Adrenal gland (tissue), 5 donors: ENCODE measurements at regions not wholly inside any gene's neighbourhood (a gene's known extent, or its start where the extent isn't known, plus 50 kb on each side); places are given as distances from the start of the nearest gene placed in this dataset.

Experiments used
- POLR2A ChIP-seq, 2 donors: fragments of 450-650 bp; IDR thresholded peaks; one replicate each; pipeline ENCODE4 v1.6.1; 2017; ENCODE audit warnings: antibody characterized with exemption in 2 of 2, mild to moderate bottlenecking in 2 of 2, moderate library complexity in 1 of 2
- TF ChIP-seq, protein P1 (sequence below), 6 experiments: fragments of 450-650 bp in 4 of 6; fragments of 200-600 bp in 2 of 6; sonication (generic) in 1 of 6; IDR thresholded peaks; 1 replicate in 5 of 6; 2 replicates in 1 of 6; pipeline versions ENCODE4 v1.5.1 to v1.8.0; 2016 to 2021; ENCODE audit warnings: antibody characterized with exemption in 6 of 6, mild to moderate bottlenecking in 2 of 6, moderate library complexity in 1 of 6
- donor health status: DM: no; HTN: no; CAD: no.

DNA sequence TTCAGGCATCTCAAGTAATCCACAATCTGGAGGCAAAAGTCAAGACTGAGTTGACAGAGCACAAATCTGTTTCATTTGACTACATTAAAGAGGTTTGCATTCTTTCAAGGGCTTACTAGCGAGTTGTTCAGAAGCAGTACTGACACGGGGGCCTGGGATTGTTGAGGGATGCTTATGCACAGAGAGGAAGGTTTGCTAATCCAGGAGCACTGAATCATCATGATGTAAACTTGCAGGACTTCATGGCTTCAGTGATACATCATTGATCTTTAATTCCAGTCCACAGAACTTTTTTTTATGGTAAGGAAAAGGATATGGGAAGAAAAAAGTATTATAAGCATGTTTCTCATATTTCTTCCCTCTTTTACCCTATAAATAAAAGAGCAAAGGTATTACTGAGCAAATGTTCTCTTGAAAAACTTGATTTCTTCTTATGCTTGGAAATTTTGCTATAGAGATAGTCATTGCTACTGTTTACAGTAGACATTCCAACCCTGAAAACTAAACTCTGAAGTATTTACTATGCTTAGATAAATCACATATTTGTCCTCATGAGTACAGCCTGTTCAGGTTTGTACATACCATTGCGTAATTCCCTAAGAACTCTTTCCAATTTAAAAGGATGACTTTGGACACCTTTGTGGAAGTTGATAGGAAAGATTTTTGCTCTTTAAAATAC lies 65.8 kb upstream of the KPNA3 start:
- TF ChIP-seq, protein P1, sequence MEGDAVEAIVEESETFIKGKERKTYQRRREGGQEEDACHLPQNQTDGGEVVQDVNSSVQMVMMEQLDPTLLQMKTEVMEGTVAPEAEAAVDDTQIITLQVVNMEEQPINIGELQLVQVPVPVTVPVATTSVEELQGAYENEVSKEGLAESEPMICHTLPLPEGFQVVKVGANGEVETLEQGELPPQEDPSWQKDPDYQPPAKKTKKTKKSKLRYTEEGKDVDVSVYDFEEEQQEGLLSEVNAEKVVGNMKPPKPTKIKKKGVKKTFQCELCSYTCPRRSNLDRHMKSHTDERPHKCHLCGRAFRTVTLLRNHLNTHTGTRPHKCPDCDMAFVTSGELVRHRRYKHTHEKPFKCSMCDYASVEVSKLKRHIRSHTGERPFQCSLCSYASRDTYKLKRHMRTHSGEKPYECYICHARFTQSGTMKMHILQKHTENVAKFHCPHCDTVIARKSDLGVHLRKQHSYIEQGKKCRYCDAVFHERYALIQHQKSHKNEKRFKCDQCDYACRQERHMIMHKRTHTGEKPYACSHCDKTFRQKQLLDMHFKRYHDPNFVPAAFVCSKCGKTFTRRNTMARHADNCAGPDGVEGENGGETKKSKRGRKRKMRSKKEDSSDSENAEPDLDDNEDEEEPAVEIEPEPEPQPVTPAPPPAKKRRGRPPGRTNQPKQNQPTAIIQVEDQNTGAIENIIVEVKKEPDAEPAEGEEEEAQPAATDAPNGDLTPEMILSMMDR (IDR thresholded peaks at IDR 0.05) = no peak
- no peak for TF ChIP-seq POLR2A (IDR thresholded peaks at IDR 0.05)
